ENCODE measurements at regions not wholly inside any gene's neighbourhood (a gene's known extent, or its start where the extent isn't known, plus 50 kb on each side); places are given as distances from the start of the nearest gene placed in this dataset.

GRCh38 chr18:42533616-42534015 lies 578.6 kb downstream of the PIK3C3 start:
- no peak overlapping the region for H3K4me3 ChIP-seq (ENCODE audit: low read depth, low read length)
- TF ChIP-seq CTCF (IDR thresholded peaks at IDR 0.05; ENCODE audit: low read depth, low read length): no peak
- in situ Hi-C loops (cut with HindIII; ENCODE audit: low sequenced_read_pairs): no loop called here
- no peak for DNase-seq (ENCODE audit: low read depth, low spot score)

- H3K4me3 ChIP-seq (ENCODE audit: low read depth, low read length): no peak overlapping the region
- DNase-seq (ENCODE audit: low read depth, low spot score): no peak
- in situ Hi-C loops (cut with HindIII; ENCODE audit: low sequenced_read_pairs): no loop called here
- TF ChIP-seq CTCF (IDR thresholded peaks at IDR 0.05; ENCODE audit: low read depth, low read length): no peak
Observed at GRCh38 chr18:42534313-42534712, 579.3 kb downstream of the PIK3C3 start.

- TF ChIP-seq CTCF (IDR thresholded peaks at IDR 0.05; ENCODE audit: low read depth, low read length): no peak
- no peak for DNase-seq (ENCODE audit: low read depth, low spot score)
- no peak overlapping the region for H3K4me3 ChIP-seq (ENCODE audit: low read depth, low read length)
- in situ Hi-C loops (cut with HindIII; ENCODE audit: low sequenced_read_pairs): no loop called here
Observed at GRCh38 chr18:42536442-42536841, 579.0 kb downstream of the RIT2 start.

- DNase-seq (ENCODE audit: low read depth, low spot score): no peak
- in situ Hi-C loops (cut with HindIII; ENCODE audit: low sequenced_read_pairs): no loop called here
- TF ChIP-seq CTCF (IDR thresholded peaks at IDR 0.05; ENCODE audit: low read depth, low read length): no peak
- H3K4me3 ChIP-seq (ENCODE audit: low read depth, low read length): no peak overlapping the region
Observed at GRCh38 chr18:42537291-42537690, 578.2 kb downstream of the RIT2 start.

- no peak for TF ChIP-seq CTCF (IDR thresholded peaks at IDR 0.05; ENCODE audit: low read depth, low read length)
- DNase-seq (ENCODE audit: low read depth, low spot score): no peak
- in situ Hi-C loops (cut with HindIII; ENCODE audit: low sequenced_read_pairs): no loop called here
- no peak overlapping the region for H3K4me3 ChIP-seq (ENCODE audit: low read depth, low read length)
Observed at GRCh38 chr18:42544901-42545300, 570.6 kb downstream of the RIT2 start.

GRCh38 chr18:42545825-42546224 lies 569.7 kb downstream of the RIT2 start:
- no peak for TF ChIP-seq CTCF (IDR thresholded peaks at IDR 0.05; ENCODE audit: low read depth, low read length)
- peak; percentile 80 for DNase-seq (ENCODE audit: low read depth, low spot score)
- in situ Hi-C loops (cut with HindIII; ENCODE audit: low sequenced_read_pairs): no loop called here
- H3K4me3 ChIP-seq (ENCODE audit: low read depth, low read length): no peak overlapping the region

- TF ChIP-seq CTCF (IDR thresholded peaks at IDR 0.05; ENCODE audit: low read depth, low read length): no peak
- no peak overlapping the region for H3K4me3 ChIP-seq (ENCODE audit: low read depth, low read length)
- peak; percentile 28 for DNase-seq (ENCODE audit: low read depth, low spot score)
- in situ Hi-C loops (cut with HindIII; ENCODE audit: low sequenced_read_pairs): no loop called here
Observed at GRCh38 chr18:42548493-42548892, 567.0 kb downstream of the RIT2 start.

Data from astrocyte of the spinal cord (primary cell).